MM.1S (cell line): ENCODE measurements at regions not wholly inside any gene's neighbourhood (a gene's known extent, or its start where the extent isn't known, plus 50 kb on each side); places are given as distances from the start of the nearest gene placed in this dataset.

ENCODE experiments used
- EZH2 ChIP-seq: fragments of 300-600 bp; sonication (generic); optimal IDR thresholded peaks from 2 replicates; pipeline ENCODE3; 2017; ENCODE audit warnings: low read depth, mild to moderate bottlenecking, antibody characterized with exemption, low read length, mixed read lengths
- EZH2phosphoT487 ChIP-seq: fragments of 300-600 bp; sonication (generic); IDR thresholded peaks from 2 replicates; pipeline ENCODE4 v1.6.1; 2018; ENCODE audit warnings: antibody characterized with exemption, low read length
- TF ChIP-seq, protein P1 (sequence below): fragments of 300-600 bp; sonication (generic); IDR thresholded peaks from 2 replicates; pipeline ENCODE4 v1.5.1; 2016; ENCODE audit warnings: antibody characterized with exemption, low read length, mixed read lengths

DNA sequence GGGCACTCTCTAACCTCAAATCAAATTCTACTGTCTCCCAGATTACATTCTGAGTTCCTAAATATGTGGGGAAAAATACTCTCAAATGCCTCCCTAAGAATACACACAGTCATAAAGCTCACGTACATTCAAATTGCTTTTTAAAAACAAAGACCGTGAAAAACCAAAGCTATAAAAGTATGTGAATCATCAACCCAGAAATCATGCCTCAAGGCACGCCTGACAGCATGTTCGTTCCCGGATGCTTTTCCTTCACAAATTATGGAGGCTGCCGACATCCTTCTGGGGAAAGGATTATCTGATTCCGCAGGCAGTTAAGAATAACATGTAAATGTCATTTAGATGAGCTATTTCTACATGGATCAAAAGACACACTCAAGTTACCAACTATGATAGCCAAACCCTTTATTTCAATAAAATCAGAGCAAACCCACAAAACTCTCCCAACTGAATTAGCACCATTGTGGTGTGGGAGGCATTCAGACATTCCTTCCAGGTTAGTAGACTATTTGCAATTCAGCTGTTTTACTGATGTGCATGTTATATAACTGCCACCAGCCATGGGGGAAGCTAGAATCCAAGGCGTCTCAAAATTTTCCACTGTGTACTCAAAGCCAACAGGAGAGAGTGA is 398.2 kb upstream of the TRIB2 start:
- TF ChIP-seq, protein P1, sequence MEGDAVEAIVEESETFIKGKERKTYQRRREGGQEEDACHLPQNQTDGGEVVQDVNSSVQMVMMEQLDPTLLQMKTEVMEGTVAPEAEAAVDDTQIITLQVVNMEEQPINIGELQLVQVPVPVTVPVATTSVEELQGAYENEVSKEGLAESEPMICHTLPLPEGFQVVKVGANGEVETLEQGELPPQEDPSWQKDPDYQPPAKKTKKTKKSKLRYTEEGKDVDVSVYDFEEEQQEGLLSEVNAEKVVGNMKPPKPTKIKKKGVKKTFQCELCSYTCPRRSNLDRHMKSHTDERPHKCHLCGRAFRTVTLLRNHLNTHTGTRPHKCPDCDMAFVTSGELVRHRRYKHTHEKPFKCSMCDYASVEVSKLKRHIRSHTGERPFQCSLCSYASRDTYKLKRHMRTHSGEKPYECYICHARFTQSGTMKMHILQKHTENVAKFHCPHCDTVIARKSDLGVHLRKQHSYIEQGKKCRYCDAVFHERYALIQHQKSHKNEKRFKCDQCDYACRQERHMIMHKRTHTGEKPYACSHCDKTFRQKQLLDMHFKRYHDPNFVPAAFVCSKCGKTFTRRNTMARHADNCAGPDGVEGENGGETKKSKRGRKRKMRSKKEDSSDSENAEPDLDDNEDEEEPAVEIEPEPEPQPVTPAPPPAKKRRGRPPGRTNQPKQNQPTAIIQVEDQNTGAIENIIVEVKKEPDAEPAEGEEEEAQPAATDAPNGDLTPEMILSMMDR = no peak
- TF ChIP-seq EZH2 (no peak), EZH2phosphoT487 (no peak)
